Posterior cingulate gyrus (tissue), 11 donors: ENCODE measurements at regions not wholly inside any gene's neighbourhood (a gene's known extent, or its start where the extent isn't known, plus 50 kb on each side); places are given as distances from the start of the nearest gene placed in this dataset.

Experiments used
- DNase-seq, 10 donors: peaks; one replicate each; pipeline versions ENCODE4 v3.0.0 to v3.0.0-alpha.2; 2020 to 2021; ENCODE audit warnings: mixed read lengths in 3 of 10
- intact Hi-C: fragments of 100-400 bp; cut with DNase I; formaldehyde crosslinking; loops from one replicate; pipeline ENCODE4 v1.15.1; 2023

GRCh38 chr3:150223558-150223957 lies 184.5 kb upstream of the TSC22D2 start:
- DNase-seq = no peak
- intact Hi-C loops = no loop called here

- intact Hi-C loops = no loop called here
- DNase-seq = no peak
These were observed 185.2 kb upstream of the TSC22D2 start for GRCh38 chr3:150222691-150223489.

- DNase-seq = no peak
- intact Hi-C loops = loop anchor here (2.0 kb wide), 1 partner anchor 255 kb away; no protein-coding TSS in a partner anchor
These were observed 186.1 kb upstream of the TSC22D2 start for GRCh38 chr3:150221904-150222523.

GRCh38 chr3:150220799-150221198 lies 187.3 kb upstream of the TSC22D2 start:
- DNase-seq = no peak
- intact Hi-C loops = loop anchor here (2.0 kb wide), 1 partner anchor 254 kb away; no protein-coding TSS in a partner anchor

GRCh38 chr3:150220041-150220440 lies 188.1 kb upstream of the TSC22D2 start:
- no peak for DNase-seq

GRCh38 chr3:150218841-150219240 lies 189.3 kb upstream of the TSC22D2 start:
- intact Hi-C loops = no loop called here
- no peak for DNase-seq

More at GRCh38 chr3:150220041-150220440, 188.1 kb upstream of the TSC22D2 start:
- intact Hi-C loops = loop anchor here (2.0 kb wide), 1 partner anchor 253 kb away; no protein-coding TSS in a partner anchor

GRCh38 chr3:150218236-150218635 lies 189.9 kb upstream of the TSC22D2 start:
- intact Hi-C loops = no loop called here
- DNase-seq = no peak

- intact Hi-C loops = no loop called here
- DNase-seq = peak in 1 of 10 donors; percentile 33
These were observed 190.4 kb upstream of the TSC22D2 start for GRCh38 chr3:150217691-150218090.

GRCh38 chr3:150216866-150217600 lies 191.1 kb upstream of the TSC22D2 start:
- intact Hi-C loops = no loop called here

GRCh38 chr3:150216041-150216811 lies 191.9 kb upstream of the TSC22D2 start:
- peak in 2 of 10 donors; percentile 13 to 78 for DNase-seq

More at GRCh38 chr3:150216866-150217600, 191.1 kb upstream of the TSC22D2 start:
- peak in 1 of 10 donors; percentile 63 for DNase-seq

GRCh38 chr3:150215616-150216015 lies 192.5 kb upstream of the TSC22D2 start:
- DNase-seq = no peak
- intact Hi-C loops = no loop called here

More at GRCh38 chr3:150216041-150216811, 191.9 kb upstream of the TSC22D2 start:
- intact Hi-C loops = no loop called here

GRCh38 chr3:150213577-150213976 lies 194.5 kb upstream of the TSC22D2 start:
- no peak for DNase-seq
- intact Hi-C loops = no loop called here

GRCh38 chr3:150210461-150211110 lies 197.5 kb upstream of the TSC22D2 start:
- intact Hi-C loops = no loop called here
- DNase-seq = peak in 1 of 10 donors; percentile 47

- intact Hi-C loops = no loop called here
- DNase-seq = no peak
These were observed 204.8 kb upstream of the TSC22D2 start for GRCh38 chr3:150203273-150203672.

GRCh38 chr3:150202711-150203110 lies 205.4 kb upstream of the TSC22D2 start:
- no peak for DNase-seq
- intact Hi-C loops = no loop called here

- intact Hi-C loops = no loop called here
- no peak for DNase-seq
These were observed 213.1 kb upstream of the TSC22D2 start for GRCh38 chr3:150194957-150195356.

- intact Hi-C loops = no loop called here
- DNase-seq = no peak
These were observed 213.6 kb upstream of the TSC22D2 start for GRCh38 chr3:150194513-150194912.

GRCh38 chr3:150184426-150185071 lies 213.9 kb upstream of the PFN2 start:
- DNase-seq = no peak
- intact Hi-C loops = loop anchor here (1.0 to 10.0 kb wide), 2 partner anchors 217 to 420 kb away; no protein-coding TSS in a partner anchor
